ENCODE measurements at regions not wholly inside any gene's neighbourhood (a gene's known extent, or its start where the extent isn't known, plus 50 kb on each side); places are given as distances from the start of the nearest gene placed in this dataset.

DNA sequence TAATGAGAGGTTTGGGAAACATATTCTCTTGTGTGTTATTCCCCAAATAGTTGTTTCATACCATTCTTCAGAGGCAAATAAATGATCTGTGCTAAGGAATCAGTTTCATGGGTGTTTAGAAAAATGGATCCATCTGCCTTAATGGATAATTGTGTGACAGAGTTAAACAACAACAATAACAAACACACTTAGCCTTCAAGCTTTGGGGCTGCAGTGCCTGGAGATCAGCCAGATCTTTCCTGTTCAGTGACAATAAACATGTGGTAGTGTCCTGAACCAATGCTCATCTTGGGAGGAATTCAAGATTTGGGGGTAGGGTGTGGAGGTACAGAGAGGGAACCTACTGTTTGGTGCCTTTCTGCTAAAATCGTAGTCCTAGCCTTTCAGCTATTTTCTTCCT, 93.7 kb upstream of the PRICKLE1 start:
- TF ChIP-seq CTCF (IDR thresholded peaks at IDR 0.05 in 4 of 5, conservative IDR thresholded peaks at IDR 0.05 in 1 of 5) (no peak), POLR2A (IDR thresholded peaks at IDR 0.05) (no peak)
